Vagina (tissue), 2 donors: ENCODE measurements at regions not wholly inside any gene's neighbourhood (a gene's known extent, or its start where the extent isn't known, plus 50 kb on each side); places are given as distances from the start of the nearest gene placed in this dataset.

ENCODE experiments used
- POLR2A ChIP-seq, 2 donors: fragments of 450-650 bp; IDR thresholded peaks; one replicate each; pipeline ENCODE4 v1.6.1; 2017; ENCODE audit warnings: antibody characterized with exemption in 2 of 2, mild to moderate bottlenecking in 2 of 2, moderate library complexity in 2 of 2
- POLR2AphosphoS5 ChIP-seq, 2 donors: sonication (generic); formaldehyde crosslinking; IDR thresholded peaks; one replicate each; pipeline ENCODE4 v1.9.0; 2017; ENCODE audit warnings: antibody characterized with exemption in 2 of 2, mild to moderate bottlenecking in 2 of 2, low read depth in 1 of 2; ENCODE audit not compliant: insufficient read depth in 1 of 2
- TF ChIP-seq, protein P1 (sequence below), 3 experiments: fragments of 450-650 bp in 2 of 3; fragments of 200-600 bp in 1 of 3; sonication (generic) in 1 of 3; IDR thresholded peaks; one replicate each; pipeline ENCODE4 v1.5.1; 2017 to 2019; ENCODE audit warnings: antibody characterized with exemption in 3 of 3, mild to moderate bottlenecking in 2 of 3, moderate library complexity in 2 of 3

DNA sequence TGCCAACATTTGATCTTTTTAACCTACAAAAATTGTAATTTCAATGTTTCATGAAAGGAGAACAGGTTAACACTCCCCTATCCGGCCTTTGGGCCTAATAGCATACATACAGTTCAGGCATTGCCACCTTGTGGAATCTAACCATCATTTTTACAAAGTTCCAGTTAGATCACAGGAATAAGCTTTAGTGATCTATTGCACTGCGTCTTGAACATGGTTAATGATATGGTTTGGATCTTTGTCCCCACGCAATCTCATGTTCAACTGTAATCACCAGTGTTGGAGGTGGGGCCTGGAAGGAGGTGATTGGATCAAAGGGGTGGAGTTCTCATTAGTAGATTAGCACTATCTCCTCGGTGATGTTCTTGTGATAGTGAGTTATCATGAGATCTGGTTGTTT lies 58.2 kb upstream of the NEUROD1 start:
- TF ChIP-seq, protein P1, sequence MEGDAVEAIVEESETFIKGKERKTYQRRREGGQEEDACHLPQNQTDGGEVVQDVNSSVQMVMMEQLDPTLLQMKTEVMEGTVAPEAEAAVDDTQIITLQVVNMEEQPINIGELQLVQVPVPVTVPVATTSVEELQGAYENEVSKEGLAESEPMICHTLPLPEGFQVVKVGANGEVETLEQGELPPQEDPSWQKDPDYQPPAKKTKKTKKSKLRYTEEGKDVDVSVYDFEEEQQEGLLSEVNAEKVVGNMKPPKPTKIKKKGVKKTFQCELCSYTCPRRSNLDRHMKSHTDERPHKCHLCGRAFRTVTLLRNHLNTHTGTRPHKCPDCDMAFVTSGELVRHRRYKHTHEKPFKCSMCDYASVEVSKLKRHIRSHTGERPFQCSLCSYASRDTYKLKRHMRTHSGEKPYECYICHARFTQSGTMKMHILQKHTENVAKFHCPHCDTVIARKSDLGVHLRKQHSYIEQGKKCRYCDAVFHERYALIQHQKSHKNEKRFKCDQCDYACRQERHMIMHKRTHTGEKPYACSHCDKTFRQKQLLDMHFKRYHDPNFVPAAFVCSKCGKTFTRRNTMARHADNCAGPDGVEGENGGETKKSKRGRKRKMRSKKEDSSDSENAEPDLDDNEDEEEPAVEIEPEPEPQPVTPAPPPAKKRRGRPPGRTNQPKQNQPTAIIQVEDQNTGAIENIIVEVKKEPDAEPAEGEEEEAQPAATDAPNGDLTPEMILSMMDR (IDR thresholded peaks at IDR 0.05), result no peak
- TF ChIP-seq POLR2A (IDR thresholded peaks at IDR 0.05), result no peak
- no peak for TF ChIP-seq POLR2AphosphoS5 (IDR thresholded peaks at IDR 0.05; ENCODE audit: insufficient read depth in 1 of 2, low read depth in 1 of 2)
